NOMO-1 (cell line): ENCODE measurements at regions not wholly inside any gene's neighbourhood (a gene's known extent, or its start where the extent isn't known, plus 50 kb on each side); places are given as distances from the start of the nearest gene placed in this dataset.
"Not testable (repeated sequence)": the region's sequence is repeated elsewhere in the genome, so short reads cannot be mapped to it uniquely, and the experiment has no call there.

Experiments used
- DNase-seq, 2 experiments: peaks; one replicate each; lab custom pipeline; 2025; ENCODE audit not compliant: unreplicated experiment in 2 of 2; lab: John Stamatoyannopoulos, UW

DNA sequence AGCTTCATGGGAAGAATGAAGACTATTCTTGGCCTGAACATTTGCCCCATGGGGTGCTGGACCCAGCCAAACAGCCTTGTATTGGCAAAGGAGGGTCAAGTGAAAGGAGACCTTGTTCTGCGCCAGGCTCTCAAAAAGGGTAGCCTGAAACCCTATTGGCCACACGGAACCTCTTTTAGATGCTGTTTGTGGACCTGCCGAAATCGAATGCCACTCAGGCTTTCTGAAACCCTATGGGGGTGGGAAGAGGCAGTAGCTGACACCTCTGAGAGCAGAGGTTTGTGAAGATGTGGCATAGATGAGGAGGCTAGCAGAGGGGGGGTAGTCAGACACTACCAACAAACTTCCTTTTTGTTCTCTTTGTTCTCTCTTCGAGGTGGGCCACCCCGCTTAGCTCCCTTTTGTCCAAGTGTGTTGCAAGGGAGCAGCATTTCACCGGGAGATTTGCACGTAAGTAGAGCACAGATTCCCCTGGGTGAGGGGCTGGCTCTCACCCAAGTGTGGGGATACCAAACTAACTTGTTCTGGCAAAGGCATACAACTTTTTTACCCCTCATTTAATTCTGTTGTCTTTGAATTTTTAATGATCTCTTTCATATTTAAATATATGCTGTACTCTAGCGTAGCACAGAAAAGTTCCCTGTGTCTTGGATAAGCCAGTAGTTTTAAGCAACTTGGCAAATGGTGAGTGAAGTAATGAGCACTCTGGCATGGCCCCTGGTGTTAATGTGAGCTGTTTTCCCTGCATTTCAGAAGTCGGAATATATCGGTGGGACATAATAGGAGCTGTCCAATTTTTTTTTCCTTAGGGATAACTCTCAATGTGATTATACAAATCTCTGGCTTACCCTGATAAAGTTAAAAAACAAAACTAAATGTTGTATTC, 107.7 kb downstream of the SEPTIN7 start:
- no peak for DNase-seq

DNA sequence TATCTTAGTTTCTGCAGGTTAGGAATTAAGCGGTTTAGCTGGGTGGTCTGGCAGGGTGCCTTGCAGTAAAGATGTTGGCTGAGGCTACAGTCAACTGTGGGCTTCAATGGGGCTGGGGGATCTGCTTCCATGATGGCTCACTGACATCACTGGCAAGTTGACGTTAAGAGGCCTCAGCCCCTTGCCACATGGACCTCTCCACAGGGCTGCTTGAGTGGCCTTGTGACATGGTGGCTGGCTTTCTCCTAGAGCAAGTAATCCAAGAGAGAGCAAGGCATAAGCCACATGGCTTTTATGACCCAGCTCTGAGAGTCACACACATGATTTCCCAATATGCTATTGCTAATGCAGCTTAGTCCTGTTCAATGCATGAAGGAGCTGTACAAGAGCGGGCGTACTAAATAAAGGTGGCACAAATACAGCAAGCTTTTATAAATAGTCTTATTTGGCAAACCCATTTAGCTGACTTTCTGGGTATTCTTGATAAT, 109.1 kb downstream of the SEPTIN7 start:
- DNase-seq: no peak

- DNase-seq: not testable (repeated sequence)
These were observed 109.8 kb downstream of the SEPTIN7 start for GRCh38 chr7:35910621-35911020.

GRCh38 chr7:35913350-35913749, 112.5 kb downstream of the SEPTIN7 start:
- DNase-seq: not testable (repeated sequence)

GRCh38 chr7:35914214-35914613, 113.4 kb downstream of the SEPTIN7 start:
- not testable (repeated sequence) for DNase-seq

DNA sequence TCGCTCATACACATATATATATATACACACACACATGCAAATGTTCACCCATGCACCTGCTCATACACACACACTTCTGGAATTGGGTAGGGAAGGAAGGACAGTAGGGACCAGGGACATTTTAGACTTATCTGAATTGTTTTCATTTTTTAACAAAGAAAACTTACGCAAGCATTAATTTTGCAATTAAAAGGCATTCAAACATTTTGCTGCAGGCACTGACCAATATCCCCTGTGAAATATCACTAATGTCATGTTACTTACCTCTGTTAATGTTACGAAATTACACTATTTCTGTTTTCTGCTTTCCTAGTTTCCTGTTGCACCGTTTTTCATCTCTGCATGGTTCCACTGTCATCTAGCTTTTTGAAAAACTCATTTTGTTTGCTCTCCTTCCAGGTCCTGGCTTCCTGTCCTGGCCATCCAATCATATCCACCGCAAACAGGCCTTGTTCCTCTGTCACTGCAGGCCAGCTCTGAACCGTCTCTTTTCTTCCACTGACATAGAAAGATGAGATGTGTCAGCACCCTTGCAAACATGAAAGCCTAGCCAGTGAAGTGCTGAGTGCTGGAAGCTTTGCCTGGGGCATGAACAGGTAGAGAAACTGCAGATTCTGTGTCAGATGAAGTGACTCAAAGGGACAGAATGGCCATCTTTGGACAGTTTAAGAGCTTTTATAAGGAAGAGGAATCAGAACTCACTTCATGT, 114.5 kb downstream of the SEPTIN7 start:
- not testable (repeated sequence) for DNase-seq

DNA sequence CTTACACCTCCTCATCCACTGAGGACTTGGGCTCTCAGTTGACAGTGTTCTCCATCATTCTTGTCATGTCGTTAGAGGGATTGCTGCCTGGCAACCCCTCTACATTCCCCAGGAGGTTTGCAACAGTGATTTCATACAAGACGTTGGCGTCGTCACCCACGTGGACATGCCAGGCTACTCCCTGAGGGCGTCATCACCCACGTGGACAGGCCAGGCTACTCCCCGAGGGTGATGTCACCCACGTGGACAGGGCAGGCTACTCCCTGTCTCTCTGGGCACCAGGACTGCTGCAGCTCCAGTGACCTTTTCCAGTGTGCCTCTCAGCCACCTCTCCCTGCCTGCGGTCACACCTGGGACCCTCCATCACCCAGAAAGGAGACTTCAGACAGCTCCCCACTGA, 117.4 kb downstream of the SEPTIN7 start:
- DNase-seq: not testable (repeated sequence)

- DNase-seq: not testable (repeated sequence)
These were observed 118.8 kb downstream of the SEPTIN7 start for GRCh38 chr7:35919607-35920006.

GRCh38 chr7:35921338-35921737, 120.5 kb downstream of the SEPTIN7 start:
- DNase-seq: not testable (repeated sequence)

DNA sequence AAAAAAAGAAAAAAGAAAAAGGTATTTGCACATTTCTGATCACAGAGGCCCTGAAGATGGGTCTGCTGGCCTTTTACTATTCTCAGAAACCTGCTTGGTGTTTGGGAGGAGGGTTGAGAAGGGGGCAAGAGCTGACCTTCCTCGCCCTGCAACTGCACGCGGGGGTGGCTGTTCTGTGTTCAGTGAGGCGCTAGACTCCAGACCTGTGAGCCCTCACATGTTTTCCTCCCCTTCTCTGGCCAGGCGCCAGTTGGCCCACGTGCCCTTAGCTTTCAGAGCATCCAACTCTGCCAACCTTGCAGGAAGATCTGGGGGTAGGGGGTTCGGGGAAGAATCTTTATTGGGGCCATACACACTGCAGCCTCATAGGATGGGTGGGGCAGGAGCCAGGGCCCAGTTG, 123.8 kb downstream of the SEPTIN7 start:
- DNase-seq: not testable (repeated sequence)

- not testable (repeated sequence) for DNase-seq
These were observed 126.1 kb downstream of the SEPTIN7 start for GRCh38 chr7:35926966-35927365.

GRCh38 chr7:35931134-35931533, 130.3 kb downstream of the SEPTIN7 start:
- DNase-seq: not testable (repeated sequence)

DNA sequence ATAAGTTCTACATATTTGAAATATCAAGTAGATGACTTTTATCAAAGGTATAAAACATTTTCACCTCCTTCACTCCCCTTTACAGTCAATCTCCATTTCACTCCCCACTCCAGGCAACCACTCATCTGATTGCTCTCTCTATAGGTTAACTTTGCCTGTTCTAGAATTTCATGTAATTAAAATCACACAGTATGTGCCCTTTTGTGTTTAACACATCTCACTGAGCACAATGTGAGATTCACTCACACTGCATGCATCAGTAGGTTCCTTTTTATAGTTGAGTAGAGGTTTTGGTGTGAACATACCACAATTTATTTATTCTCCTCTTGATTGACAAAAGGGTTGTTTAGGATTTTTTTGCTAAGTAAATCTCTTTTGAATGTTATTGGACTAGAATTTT, 130.7 kb downstream of the SEPTIN7 start:
- not testable (repeated sequence) for DNase-seq

DNA sequence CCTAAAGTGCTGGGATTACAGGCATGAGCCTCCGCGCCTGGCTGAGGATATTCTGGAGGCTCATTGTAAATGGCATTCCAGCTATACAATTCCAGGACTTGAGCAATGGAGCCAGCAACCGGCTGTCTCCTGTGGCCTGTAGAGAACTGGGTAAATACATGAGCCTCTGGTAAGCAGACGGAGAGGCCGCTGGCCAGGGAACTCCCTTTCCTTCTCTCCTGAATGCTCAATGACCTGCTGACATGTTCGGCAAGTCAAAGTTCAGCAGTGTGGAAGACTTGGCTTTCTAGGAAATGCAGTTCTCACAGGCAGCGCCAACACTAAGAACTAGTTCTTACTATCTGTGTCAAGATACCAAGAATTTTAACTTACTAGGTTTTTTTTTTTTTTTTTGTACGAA, 139.8 kb downstream of the SEPTIN7 start:
- not testable (repeated sequence) for DNase-seq

- not testable (repeated sequence) for DNase-seq
These were observed 144.8 kb downstream of the SEPTIN7 start for GRCh38 chr7:35945621-35946020.

DNA sequence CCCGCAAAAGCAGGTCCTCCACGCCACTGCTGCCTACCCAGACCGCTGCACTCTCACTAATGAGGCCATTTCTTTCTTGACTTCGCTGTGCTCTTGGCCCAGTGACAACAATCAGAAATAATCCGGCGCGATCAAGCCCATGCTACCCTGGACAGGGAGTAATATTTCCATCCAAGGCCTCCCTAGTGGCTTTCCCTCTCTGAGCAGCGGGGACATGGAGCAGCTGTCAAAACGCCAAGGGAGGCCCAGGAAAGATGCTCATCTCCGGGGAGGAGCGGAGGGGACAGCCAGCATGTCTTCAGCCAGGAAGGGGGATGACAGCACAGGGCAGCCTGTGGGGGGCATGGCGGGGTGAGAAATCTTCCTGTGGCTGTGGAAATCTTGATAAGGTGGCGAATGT, 154.9 kb downstream of the SEPTIN7 start:
- not testable (repeated sequence) for DNase-seq

DNA sequence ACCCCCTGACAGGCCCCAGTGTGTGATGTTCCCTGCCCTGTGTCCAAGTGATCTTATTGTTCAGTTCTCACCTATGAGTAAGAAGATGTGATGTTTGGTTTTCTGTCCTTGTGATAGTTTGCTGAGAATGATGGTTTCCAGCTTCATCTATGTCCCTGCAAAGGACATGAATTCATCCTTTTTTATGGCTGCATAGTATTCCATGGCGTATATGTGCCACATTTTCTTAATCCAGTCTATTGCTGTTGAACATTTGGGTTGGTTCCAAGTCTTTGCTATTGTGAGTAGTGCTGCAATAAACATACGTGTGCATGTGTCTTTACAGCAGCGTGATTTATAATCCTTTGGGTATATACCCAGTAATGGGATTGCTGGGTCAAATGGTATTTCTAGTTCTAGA, 156.1 kb downstream of the SEPTIN7 start:
- DNase-seq: not testable (repeated sequence)

- not testable (repeated sequence) for DNase-seq
These were observed 160.4 kb downstream of the SEPTIN7 start for GRCh38 chr7:35961260-35961659.

GRCh38 chr7:35962607-35963006, 161.8 kb downstream of the SEPTIN7 start:
- DNase-seq: not testable (repeated sequence)

GRCh38 chr7:35967366-35968139, 166.7 kb downstream of the SEPTIN7 start:
- no peak for DNase-seq
